HG03039 (cell line): ENCODE measurements at regions not wholly inside any gene's neighbourhood (a gene's known extent, or its start where the extent isn't known, plus 50 kb on each side); places are given as distances from the start of the nearest gene placed in this dataset.
"Not testable (repeated sequence)": the region's sequence is repeated elsewhere in the genome, so short reads cannot be mapped to it uniquely, and the experiment has no call there.

Source experiments
- ATAC-seq: cut with Tn5 transposase; IDR thresholded peaks from one replicate; pipeline ENCODE4 v1.9.1; 2021; ENCODE audit warnings: mild to moderate bottlenecking, moderate library complexity; ENCODE audit not compliant: unreplicated experiment

DNA sequence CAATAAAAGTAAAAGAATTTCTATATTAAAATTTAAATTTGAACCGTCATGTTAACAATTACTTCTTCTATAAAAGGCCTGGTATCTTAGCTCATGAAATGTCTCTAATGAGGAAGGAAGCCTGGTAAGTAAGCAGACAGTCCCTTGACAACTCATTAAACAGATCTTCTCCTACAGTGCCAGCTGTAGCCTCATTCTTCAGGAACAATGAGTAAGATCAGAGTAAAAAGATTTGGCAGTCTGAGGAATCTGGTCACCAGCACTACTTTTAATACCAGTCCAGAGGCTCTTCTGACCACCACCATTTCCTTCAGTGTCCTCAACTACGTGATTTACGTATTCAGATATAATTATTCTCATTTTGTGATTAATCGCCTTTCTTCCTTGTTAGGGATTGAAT, 955.0 kb upstream of the ALCAM start:
- ATAC-seq: no peak

DNA sequence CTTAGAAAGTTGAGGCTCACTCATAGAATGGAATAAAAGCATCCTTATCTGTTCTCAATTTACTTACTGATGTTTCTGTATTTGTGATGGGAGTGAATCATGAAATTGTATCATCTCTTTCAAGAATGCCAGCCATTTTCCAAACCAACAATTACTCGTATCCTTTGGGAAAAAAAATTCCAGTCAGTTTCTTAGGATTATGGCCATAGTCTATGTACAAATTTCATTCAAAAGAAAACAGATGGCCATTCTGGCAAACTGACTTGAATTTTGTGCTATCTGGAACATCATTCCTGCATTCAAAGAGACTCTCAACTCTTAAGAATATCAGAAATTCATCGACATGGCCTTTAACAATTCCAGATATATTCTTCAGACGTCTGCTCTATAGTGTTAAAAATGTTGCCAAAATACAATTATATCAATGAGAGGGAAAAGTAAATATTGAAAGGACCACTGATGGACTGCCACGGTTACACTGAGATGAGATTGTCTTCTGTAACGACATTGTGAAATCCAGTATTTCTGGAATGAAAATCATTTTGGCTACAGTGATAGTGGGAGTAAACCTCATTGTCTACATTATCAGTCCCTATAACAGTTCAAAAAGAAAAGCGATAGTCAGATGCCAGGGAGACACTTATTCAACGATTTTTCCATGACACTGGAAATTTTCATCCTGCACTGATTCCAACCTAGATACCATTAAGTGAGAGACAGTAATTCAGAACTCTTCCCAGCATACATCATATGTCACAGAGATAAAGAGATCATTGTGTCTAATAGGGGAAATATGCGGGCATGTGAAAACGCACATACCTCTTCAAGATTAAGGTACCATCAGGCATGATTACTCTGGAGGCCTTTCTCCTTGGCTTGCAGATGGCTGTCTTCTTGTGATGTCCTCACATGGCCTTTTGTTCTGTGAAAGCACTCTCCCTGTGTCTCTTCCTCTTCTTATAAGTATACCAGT, 953.8 kb upstream of the ALCAM start:
- ATAC-seq: no peak

GRCh38 chr3:104428337-104428925, 938.3 kb upstream of the ALCAM start:
- ATAC-seq: no peak

DNA sequence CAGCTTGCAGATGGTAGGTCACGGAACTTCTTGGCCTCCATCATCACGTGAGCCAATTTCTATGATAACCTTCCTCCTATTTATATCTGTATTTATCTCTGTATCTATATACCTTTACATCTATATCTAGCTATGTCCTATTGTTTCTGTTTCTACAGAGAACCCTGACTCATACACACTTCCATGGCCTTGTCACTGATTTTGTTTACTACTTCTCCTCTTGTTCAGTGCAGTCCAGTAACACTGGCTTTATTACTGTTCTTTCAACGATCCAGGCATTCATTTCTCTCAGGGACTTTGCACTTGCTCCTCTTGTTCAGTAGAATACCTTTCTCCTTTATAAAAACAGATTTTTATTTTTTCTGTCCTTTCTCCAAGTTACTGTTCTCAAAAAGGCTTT, 937.0 kb upstream of the ALCAM start:
- no peak for ATAC-seq

DNA sequence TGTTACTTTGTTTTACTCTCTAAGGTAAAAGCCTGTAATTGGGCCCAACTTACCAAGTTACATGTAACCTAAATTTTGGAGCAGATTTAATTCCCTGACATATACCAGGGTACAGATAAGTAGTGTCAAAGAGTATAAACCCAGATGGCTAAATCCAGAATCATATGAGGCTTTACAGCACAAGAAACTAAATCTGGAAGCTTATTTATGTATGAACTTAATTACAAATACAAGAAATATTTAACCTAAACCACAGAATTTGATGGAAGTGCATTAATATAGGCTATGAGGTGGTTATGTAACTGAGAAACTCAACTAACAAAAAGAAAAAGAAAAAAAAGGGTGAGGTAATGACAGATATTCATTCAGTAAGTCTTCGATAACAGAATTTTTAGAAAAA, 930.2 kb upstream of the ALCAM start:
- no peak for ATAC-seq

DNA sequence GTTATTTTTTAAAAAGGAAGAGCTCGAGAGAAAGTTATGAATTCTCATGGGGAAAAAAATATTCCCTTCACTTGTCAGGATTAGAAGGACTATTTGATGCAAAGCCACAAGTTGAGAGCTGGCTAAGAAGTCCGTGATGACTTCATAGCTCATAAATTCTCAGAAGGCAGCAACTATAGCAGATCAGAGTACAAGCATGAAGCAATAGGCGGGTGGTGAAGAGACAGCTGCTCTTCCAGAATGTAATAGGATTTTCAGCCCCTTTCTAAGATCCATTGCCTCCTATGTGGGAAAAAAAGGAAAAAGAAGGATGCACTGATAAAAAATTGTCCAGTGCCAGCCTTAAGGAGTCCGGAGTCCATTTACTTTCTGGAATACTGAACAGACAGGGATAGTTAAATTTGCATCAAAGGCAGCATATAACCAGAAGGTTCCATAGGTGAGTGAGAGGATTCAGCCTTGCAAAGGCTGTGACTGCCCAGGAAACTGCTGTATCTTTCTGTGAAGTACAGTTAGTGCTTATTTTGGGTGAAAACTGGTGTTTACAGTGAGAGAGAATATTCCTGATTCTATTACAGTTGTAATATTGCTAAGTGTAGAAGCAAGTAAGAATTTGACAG, 929.5 kb upstream of the ALCAM start:
- no peak for ATAC-seq

GRCh38 chr3:104437891-104438290, 928.8 kb upstream of the ALCAM start:
- no peak for ATAC-seq

DNA sequence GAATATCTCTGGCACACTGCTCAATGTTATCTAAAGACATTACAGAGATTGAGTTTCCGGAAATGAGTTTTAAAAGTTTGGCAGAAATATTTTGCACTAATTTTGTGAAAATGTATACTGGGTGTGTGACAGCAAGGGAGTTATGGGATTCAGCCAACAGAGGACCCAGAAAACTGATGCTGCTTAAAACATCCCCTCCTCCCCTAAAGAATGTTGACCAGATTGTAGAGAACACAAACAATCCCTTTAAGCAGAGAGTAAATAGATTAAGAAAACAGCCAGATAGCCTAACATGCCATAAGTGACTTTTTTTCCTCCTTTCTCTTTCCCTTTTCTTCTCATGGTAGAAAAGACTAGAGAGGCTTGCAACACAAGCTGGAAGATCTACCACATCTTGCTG, 928.0 kb upstream of the ALCAM start:
- ATAC-seq: no peak

- not testable (repeated sequence) for ATAC-seq
Observed at GRCh38 chr3:104445252-104445919, 921.3 kb upstream of the ALCAM start.

DNA sequence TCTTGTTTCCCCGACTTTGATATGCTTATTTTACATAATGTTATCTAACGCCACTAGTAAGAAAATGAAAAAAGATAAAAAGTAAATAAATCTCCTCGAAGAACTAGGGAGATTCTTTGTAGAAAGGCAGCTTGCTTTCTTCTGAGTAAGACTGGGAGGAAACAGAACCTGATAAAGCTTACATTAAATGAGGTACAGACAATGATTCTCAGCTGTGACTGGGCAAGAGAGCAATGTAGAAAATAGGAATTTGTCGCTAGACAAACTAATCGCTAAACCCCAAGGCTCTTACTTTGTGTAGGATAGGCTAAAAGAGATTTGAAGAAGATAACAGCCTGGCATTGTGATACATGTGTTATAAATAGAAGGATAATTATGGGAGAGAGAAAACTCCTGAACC, 919.0 kb upstream of the ALCAM start:
- ATAC-seq: no peak

GRCh38 chr3:104452697-104453096, 914.0 kb upstream of the ALCAM start:
- ATAC-seq: no peak

- ATAC-seq: no peak
Observed at GRCh38 chr3:104458657-104459056, 908.1 kb upstream of the ALCAM start.

GRCh38 chr3:104460477-104461406, 906.0 kb upstream of the ALCAM start:
- ATAC-seq: no peak

GRCh38 chr3:104461431-104461830, 905.3 kb upstream of the ALCAM start:
- ATAC-seq: no peak

DNA sequence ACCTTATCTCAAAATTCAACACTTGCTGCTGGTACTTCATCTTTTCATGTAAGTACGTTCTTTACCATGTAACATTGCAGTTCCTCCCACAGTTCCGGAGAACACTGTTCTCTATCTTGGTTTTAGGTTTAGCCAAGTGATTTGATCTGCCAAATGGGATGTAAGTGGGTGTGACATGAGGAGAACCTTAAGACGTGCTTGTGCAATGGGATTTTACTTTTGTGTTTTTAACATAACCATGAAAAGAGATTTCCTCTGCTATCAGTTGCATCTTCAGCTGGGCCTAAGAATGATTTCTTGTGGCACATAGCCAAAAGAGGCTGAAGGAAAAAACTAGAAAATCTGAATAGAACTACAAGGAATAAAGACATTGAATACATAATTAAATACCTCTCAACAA, 894.5 kb upstream of the ALCAM start:
- no peak for ATAC-seq

- no peak for ATAC-seq
Observed at GRCh38 chr3:104474011-104474410, 892.7 kb upstream of the ALCAM start.

DNA sequence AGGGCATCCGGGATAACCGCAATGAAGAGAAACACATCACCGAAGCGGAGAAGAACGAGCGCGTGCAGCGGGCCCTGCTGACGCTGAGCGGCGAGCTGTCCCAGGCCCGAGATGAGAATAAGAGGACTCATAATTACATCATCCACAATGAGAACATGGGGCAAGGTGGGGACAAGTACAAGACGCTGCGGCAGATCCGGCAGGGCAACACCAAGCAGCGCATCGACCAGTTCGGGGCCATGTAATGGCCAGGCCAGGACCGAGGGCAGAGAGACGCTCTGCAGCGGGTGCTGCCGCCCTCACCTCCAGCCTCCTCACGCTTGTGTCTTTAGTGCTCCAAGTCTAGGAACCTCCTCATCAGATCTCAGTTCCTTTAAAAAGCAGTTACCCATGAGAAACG, 863.7 kb upstream of the ALCAM start:
- no peak for ATAC-seq

DNA sequence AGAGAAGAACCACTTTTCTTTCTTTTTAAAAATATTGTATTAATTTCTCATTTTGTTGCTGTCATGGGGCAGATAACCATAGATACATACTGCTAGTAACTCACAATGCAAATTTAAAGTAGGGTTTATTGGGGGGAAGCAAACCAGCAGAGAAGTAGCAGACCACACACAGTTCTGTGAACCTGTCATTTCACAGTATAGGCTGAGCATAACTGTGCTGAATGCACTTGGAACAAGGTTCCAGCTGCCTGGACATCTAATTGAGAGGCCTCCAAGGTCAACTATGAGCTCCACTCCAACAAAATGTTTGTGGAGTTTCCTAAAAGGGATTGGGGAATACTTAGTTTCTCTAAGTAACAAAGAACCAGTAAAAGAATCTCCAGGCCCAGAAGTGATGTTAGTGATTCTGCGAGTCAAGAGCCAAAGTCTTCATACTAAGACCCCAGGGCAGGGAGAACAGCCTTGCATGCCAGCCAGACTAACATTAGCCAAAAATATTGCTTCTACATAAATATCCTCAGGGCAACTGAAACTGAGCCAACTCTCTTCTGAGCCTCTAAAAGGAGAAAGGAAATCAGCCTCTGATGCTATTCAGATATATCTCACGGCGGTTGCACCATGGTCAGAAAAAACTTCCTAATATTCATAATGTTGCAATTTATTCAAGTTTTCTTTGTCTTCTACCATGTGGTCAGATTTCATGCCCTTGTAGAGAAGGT, 856.4 kb upstream of the ALCAM start:
- ATAC-seq: no peak

DNA sequence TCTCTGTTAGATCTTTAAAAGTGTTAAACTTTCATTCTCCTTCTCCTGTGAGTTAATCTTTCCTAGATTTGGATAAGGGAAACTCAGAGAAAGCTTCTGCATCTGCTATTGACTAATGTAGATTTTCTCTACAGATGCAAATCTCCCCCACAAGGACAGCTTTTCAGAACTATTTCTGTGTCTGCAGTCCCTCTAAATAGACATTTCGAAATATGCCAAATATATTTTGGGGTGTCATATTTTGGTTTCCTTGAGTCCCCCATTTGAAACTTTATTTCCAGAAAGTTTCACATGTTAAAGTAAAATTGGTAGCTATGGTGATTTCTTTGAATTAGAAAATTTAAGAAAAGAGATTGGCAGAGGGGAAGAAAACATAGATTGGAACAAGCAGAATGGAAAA, 852.3 kb upstream of the ALCAM start:
- no peak for ATAC-seq

- ATAC-seq: no peak
Observed at GRCh38 chr3:104514776-104515175, 851.9 kb upstream of the ALCAM start.
